Heart left ventricle (tissue), 13 donors: ENCODE measurements at regions not wholly inside any gene's neighbourhood (a gene's known extent, or its start where the extent isn't known, plus 50 kb on each side); places are given as distances from the start of the nearest gene placed in this dataset.

Experiments used
- POLR2A ChIP-seq, 2 donors: fragments of 450-650 bp; IDR thresholded peaks; one replicate each; pipeline ENCODE4 v1.6.1; 2017; ENCODE audit warnings: antibody characterized with exemption in 2 of 2, mild to moderate bottlenecking in 2 of 2, moderate library complexity in 2 of 2
- TF ChIP-seq, protein P1 (sequence below), 12 donors: fragments of 200-600 bp; sonication (generic) in 4 of 12; IDR thresholded peaks; one replicate each; pipeline versions ENCODE4 v1.5.0 to v1.8.0; 2018 to 2022; ENCODE audit warnings: antibody characterized with exemption in 12 of 12, mild to moderate bottlenecking in 5 of 12
- donor health status: ischemic (EF 13 %, LVEDD 7.1; RV severe dilation, severe dysfunction).
- donor health status: DM: no; HTN: yes; CAD: no.
- donor health status: DM: no; HTN: no; CAD: no.
- donor health status: ischemic (EF 25% LVEDD 6.9; RV normal size, moderate dysfunction).
- donor health status: ischemic (EF 25% LVEDD 5.7; RV mildly dilated, moderate dysfunction).
- donor health status: ischemic (EF 35%, LVEDD 5.7; RV mildly dilated, moderate dysfunction).
- donor health status: nonischemic (EF 11% LVEDD 7.7; RV severe dilation, severe dysfunction).
- donor health status: DM: yes; HTN: yes; CAD: no.
- donor health status: PGD.
- donor health status: ischemic (EF 29% LVEDD 5.4; RV normal size, mild dysfunction).
- donor health status: nonischemic (EF 23%, LVEDD 6.1; RV moderate dilation, normal function).

DNA sequence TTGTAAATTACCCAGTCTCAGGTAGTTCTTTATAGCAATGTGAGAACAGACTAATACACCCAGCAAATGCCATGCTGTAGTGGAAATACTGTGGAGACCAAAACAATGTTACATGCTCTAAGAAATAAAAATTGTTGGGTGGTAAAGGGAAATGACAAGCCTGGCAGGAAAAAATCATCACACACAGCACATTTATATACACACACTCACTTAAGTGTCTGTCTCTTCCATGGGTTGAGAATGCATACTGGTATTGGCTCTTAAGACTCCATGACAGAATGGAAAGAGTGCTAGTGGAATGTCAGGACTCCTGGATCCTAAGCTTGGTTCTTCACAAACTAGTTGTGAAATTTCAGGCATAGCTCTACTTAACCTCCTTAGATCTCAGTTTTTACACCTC lies 343.0 kb downstream of the CD83 start:
- TF ChIP-seq, protein P1, sequence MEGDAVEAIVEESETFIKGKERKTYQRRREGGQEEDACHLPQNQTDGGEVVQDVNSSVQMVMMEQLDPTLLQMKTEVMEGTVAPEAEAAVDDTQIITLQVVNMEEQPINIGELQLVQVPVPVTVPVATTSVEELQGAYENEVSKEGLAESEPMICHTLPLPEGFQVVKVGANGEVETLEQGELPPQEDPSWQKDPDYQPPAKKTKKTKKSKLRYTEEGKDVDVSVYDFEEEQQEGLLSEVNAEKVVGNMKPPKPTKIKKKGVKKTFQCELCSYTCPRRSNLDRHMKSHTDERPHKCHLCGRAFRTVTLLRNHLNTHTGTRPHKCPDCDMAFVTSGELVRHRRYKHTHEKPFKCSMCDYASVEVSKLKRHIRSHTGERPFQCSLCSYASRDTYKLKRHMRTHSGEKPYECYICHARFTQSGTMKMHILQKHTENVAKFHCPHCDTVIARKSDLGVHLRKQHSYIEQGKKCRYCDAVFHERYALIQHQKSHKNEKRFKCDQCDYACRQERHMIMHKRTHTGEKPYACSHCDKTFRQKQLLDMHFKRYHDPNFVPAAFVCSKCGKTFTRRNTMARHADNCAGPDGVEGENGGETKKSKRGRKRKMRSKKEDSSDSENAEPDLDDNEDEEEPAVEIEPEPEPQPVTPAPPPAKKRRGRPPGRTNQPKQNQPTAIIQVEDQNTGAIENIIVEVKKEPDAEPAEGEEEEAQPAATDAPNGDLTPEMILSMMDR (IDR thresholded peaks at IDR 0.05), result no peak
- TF ChIP-seq POLR2A (IDR thresholded peaks at IDR 0.05), result no peak
